GM21619 (cell line): ENCODE measurements at regions not wholly inside any gene's neighbourhood (a gene's known extent, or its start where the extent isn't known, plus 50 kb on each side); places are given as distances from the start of the nearest gene placed in this dataset.

Source experiments
- ATAC-seq: cut with Tn5 transposase; IDR thresholded peaks from one replicate; pipeline ENCODE4 v1.9.1; 2021; ENCODE audit not compliant: unreplicated experiment

GRCh38 chr16:88315543-88316105, 67.1 kb upstream of the ZNF469 start:
- no peak for ATAC-seq

GRCh38 chr16:88316151-88316550, 66.6 kb upstream of the ZNF469 start:
- no peak for ATAC-seq

- no peak for ATAC-seq
Measured at GRCh38 chr16:88316941-88317612, 65.7 kb upstream of the ZNF469 start.

GRCh38 chr16:88317613-88317965, 65.2 kb upstream of the ZNF469 start:
- no peak for ATAC-seq

- no peak for ATAC-seq
Measured at GRCh38 chr16:88318051-88318450, 64.7 kb upstream of the ZNF469 start.

GRCh38 chr16:88318521-88318920, 64.2 kb upstream of the ZNF469 start:
- ATAC-seq, result no peak

GRCh38 chr16:88319116-88319965, 63.4 kb upstream of the ZNF469 start:
- ATAC-seq, result no peak

GRCh38 chr16:88320947-88321634, 61.7 kb upstream of the ZNF469 start:
- ATAC-seq, result no peak

- ATAC-seq, result no peak
Measured at GRCh38 chr16:88321635-88322499, 60.9 kb upstream of the ZNF469 start.

- ATAC-seq, result no peak
Measured at GRCh38 chr16:88322500-88322970, 60.2 kb upstream of the ZNF469 start.

GRCh38 chr16:88323041-88323440, 59.7 kb upstream of the ZNF469 start:
- ATAC-seq, result no peak

- ATAC-seq, result no peak
Measured at GRCh38 chr16:88323546-88324330, 59.0 kb upstream of the ZNF469 start.

GRCh38 chr16:88325087-88325750, 57.5 kb upstream of the ZNF469 start:
- ATAC-seq, result no peak

GRCh38 chr16:88325976-88326375, 56.8 kb upstream of the ZNF469 start:
- ATAC-seq, result no peak

GRCh38 chr16:88326611-88327485, 55.9 kb upstream of the ZNF469 start:
- ATAC-seq, result no peak

GRCh38 chr16:88327561-88328312, 55.0 kb upstream of the ZNF469 start:
- ATAC-seq, result no peak

GRCh38 chr16:88328313-88328980, 54.3 kb upstream of the ZNF469 start:
- no peak for ATAC-seq
